ENCODE measurements at regions not wholly inside any gene's neighbourhood (a gene's known extent, or its start where the extent isn't known, plus 50 kb on each side); places are given as distances from the start of the nearest gene placed in this dataset.
"Not testable (repeated sequence)": the region's sequence is repeated elsewhere in the genome, so short reads cannot be mapped to it uniquely, and the experiment has no call there.

- ATAC-seq, result no peak
- no peak for FAIRE-seq
- ChIA-PET POLR2A (interaction anchor here (0.6 kb wide), 1 partner anchor 691 kb away, joined by 3 read pairs; no protein-coding TSS in a partner anchor), CTCF (ENCODE audit: low intra/inter-chr PET ratio) (no interaction called here)
- in situ Hi-C loops (cut with MboI) (no loop called here), intact Hi-C loops (cut with micrococcal nuclease) (no loop called here)
- Histone ChIP-seq H3K9me3 (replicated peaks; ENCODE audit: control insufficient read depth, insufficient read depth, low read depth, low read length) (no peaks in the 10 kb centered on the region), H3K4me3 (no peak overlapping the region), H3K36me3 (ENCODE audit: control insufficient read depth, insufficient read depth, low read length) (no peaks in the 10 kb centered on the region), H3K79me2 (ENCODE audit: control insufficient read depth, insufficient read depth, low read length) (no peaks in the 10 kb centered on the region), H3K27ac (ENCODE audit: extremely low read depth, low read depth, low read length) (no peak overlapping the region), H4K20me1 (replicated peaks; ENCODE audit: control insufficient read depth, insufficient read depth, low read length) (no peaks in the 10 kb centered on the region), H3K9ac (ENCODE audit: insufficient read depth in 1 of 2, low read depth in 2 of 2, low read length in 2 of 2) (no peak overlapping the region), H3K4me1 (replicated peaks in 1 of 2; ENCODE audit: control insufficient read depth in 2 of 2, insufficient read depth in 2 of 2, low read length in 2 of 2) (no peaks in the 10 kb centered on the region), H2AFZ (ENCODE audit: low read depth, low read length) (no peak overlapping the region), H3K27me3 (ENCODE audit: control insufficient read depth in 2 of 2, insufficient read depth in 2 of 2, low read length in 2 of 2) (peaks cover 16 to 32% of the 10 kb centered on the region in 2 experiments; a peak in 3 of 5 replicates), H3K4me2 (ENCODE audit: insufficient read depth, low read length) (no peak overlapping the region), H3K9me1 (ENCODE audit: control insufficient read depth, insufficient read depth, low read length) (no peaks in the 10 kb centered on the region)
- TF ChIP-seq ZBTB7A (IDR thresholded peaks at IDR 0.05; ENCODE audit: borderline replicate concordance, control insufficient read depth, low read depth, low read length) (no peak), TEAD4 (IDR thresholded peaks at IDR 0.05; ENCODE audit: low read length) (no peak), TEAD4 (CRISPR knock-in tag; IDR thresholded peaks at IDR 0.05; ENCODE audit: borderline replicate concordance) (no peak), CBFA2T2 (conservative IDR thresholded peaks at IDR 0.05) (no peak), PYGO2 (tag; IDR thresholded peaks at IDR 0.05) (no peak), TBL1XR1 (IDR thresholded peaks at IDR 0.05; ENCODE audit: low read length in 2 of 2) (no peak), ZSCAN29 (IDR thresholded peaks at IDR 0.05) (no peak)
- TF ChIP-seq, protein P1, sequence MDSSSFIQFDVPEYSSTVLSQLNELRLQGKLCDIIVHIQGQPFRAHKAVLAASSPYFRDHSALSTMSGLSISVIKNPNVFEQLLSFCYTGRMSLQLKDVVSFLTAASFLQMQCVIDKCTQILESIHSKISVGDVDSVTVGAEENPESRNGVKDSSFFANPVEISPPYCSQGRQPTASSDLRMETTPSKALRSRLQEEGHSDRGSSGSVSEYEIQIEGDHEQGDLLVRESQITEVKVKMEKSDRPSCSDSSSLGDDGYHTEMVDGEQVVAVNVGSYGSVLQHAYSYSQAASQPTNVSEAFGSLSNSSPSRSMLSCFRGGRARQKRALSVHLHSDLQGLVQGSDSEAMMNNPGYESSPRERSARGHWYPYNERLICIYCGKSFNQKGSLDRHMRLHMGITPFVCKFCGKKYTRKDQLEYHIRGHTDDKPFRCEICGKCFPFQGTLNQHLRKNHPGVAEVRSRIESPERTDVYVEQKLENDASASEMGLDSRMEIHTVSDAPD (CRISPR knock-in tag; IDR thresholded peaks at IDR 0.05), result no peak
- TF ChIP-seq, protein P2, sequence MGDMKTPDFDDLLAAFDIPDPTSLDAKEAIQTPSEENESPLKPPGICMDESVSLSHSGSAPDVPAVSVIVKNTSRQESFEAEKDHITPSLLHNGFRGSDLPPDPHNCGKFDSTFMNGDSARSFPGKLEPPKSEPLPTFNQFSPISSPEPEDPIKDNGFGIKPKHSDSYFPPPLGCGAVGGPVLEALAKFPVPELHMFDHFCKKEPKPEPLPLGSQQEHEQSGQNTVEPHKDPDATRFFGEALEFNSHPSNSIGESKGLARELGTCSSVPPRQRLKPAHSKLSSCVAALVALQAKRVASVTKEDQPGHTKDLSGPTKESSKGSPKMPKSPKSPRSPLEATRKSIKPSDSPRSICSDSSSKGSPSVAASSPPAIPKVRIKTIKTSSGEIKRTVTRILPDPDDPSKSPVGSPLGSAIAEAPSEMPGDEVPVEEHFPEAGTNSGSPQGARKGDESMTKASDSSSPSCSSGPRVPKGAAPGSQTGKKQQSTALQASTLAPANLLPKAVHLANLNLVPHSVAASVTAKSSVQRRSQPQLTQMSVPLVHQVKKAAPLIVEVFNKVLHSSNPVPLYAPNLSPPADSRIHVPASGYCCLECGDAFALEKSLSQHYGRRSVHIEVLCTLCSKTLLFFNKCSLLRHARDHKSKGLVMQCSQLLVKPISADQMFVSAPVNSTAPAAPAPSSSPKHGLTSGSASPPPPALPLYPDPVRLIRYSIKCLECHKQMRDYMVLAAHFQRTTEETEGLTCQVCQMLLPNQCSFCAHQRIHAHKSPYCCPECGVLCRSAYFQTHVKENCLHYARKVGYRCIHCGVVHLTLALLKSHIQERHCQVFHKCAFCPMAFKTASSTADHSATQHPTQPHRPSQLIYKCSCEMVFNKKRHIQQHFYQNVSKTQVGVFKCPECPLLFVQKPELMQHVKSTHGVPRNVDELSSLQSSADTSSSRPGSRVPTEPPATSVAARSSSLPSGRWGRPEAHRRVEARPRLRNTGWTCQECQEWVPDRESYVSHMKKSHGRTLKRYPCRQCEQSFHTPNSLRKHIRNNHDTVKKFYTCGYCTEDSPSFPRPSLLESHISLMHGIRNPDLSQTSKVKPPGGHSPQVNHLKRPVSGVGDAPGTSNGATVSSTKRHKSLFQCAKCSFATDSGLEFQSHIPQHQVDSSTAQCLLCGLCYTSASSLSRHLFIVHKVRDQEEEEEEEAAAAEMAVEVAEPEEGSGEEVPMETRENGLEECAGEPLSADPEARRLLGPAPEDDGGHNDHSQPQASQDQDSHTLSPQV (IDR thresholded peaks at IDR 0.05), result no peak
- 0% methylated on average over 3 of the region's 3 CpGs for WGBS (ENCODE audit: insufficient coverage, low coverage, missing lambda C conversion rate)
- DNase-seq (ENCODE audit: extremely low read depth in 1 of 4, low spot score in 3 of 4), result no peak
- no TSS peak for BruUV-seq (replicated peaks)
Measured at GRCh38 chr6:5832668-5833067, 174.1 kb downstream of the NRN1 start.

GRCh38 chr6:5831219-5831862 is 175.4 kb downstream of the NRN1 start:
- H3K4me2 ChIP-seq (ENCODE audit: insufficient read depth, low read length); FAIRE-seq: not testable (repeated sequence)

More at GRCh38 chr6:5831219-5831862, 175.4 kb downstream of the NRN1 start:
- H3K79me2 ChIP-seq (ENCODE audit: control insufficient read depth, insufficient read depth, low read length); CTCF ChIA-PET (ENCODE audit: low intra/inter-chr PET ratio); POLR2A ChIA-PET; H3K9ac ChIP-seq (ENCODE audit: insufficient read depth in 1 of 2, low read depth in 2 of 2, low read length in 2 of 2); ATAC-seq; in situ Hi-C loops (cut with MboI); H3K9me3 ChIP-seq (replicated peaks; ENCODE audit: control insufficient read depth, insufficient read depth, low read depth, low read length); H2AFZ ChIP-seq (ENCODE audit: low read depth, low read length); H3K4me3 ChIP-seq; H3K36me3 ChIP-seq (ENCODE audit: control insufficient read depth, insufficient read depth, low read length); H3K27ac ChIP-seq (ENCODE audit: extremely low read depth, low read depth, low read length); intact Hi-C loops (cut with micrococcal nuclease); H4K20me1 ChIP-seq (replicated peaks; ENCODE audit: control insufficient read depth, insufficient read depth, low read length); BruUV-seq (replicated peaks); H3K9me1 ChIP-seq (ENCODE audit: control insufficient read depth, insufficient read depth, low read length); H3K4me1 ChIP-seq (replicated peaks in 1 of 2; ENCODE audit: control insufficient read depth in 2 of 2, insufficient read depth in 2 of 2, low read length in 2 of 2); DNase-seq (ENCODE audit: extremely low read depth in 1 of 4, low spot score in 3 of 4): not testable (repeated sequence)
- 1% methylated on average over 8 of the region's 8 CpGs for WGBS (ENCODE audit: insufficient coverage, low coverage, missing lambda C conversion rate)
- H3K27me3 ChIP-seq (ENCODE audit: control insufficient read depth in 2 of 2, insufficient read depth in 2 of 2, low read length in 2 of 2), result peaks cover 18 to 28% of the 10 kb centered on the region in 2 experiments; a peak in 3 of 5 replicates

All from K562 (cell line).